Natural killer cell (primary cell): ENCODE measurements at regions not wholly inside any gene's neighbourhood (a gene's known extent, or its start where the extent isn't known, plus 50 kb on each side); places are given as distances from the start of the nearest gene placed in this dataset.

Experiments used
- ATAC-seq, 3 donors: fragments of 150-1000 bp in 2 of 3; fragments of 200-7000 bp in 1 of 3; cut with Tn5 transposase; 1 replicate in 1 of 3; 2 replicates in 2 of 3; pipeline ENCODE4 v1.10.0; 2021; ENCODE audit warnings: mild to moderate bottlenecking in 2 of 3, moderate library complexity in 2 of 3
- DNase-seq, 2 donors: peaks; one replicate each; pipeline versions ENCODE4 v3.0.0 to v3.0.0-alpha.2; 2013 to 2021; ENCODE audit warnings: mixed read lengths in 1 of 2
- H3K27ac ChIP-seq: one replicate; pipeline ENCODE4 v1.5.1; 2013; ENCODE audit warnings: mild to moderate bottlenecking, low read length
- H3K27me3 ChIP-seq: one replicate; pipeline ENCODE4 v1.6.1; 2013; ENCODE audit warnings: low read length; ENCODE audit not compliant: control insufficient read depth, insufficient read depth
- H3K36me3 ChIP-seq: one replicate; pipeline ENCODE4 v1.6.1; 2013; ENCODE audit warnings: low read length; ENCODE audit not compliant: control insufficient read depth, insufficient read depth
- H3K4me1 ChIP-seq: one replicate; pipeline ENCODE4 v1.6.1; 2013; ENCODE audit warnings: low read length; ENCODE audit not compliant: control insufficient read depth, insufficient read depth
- H3K4me3 ChIP-seq: one replicate; pipeline ENCODE4 v1.5.1; 2013; ENCODE audit warnings: low read length
- H3K9me3 ChIP-seq: one replicate; pipeline ENCODE4 v1.6.1; 2013; ENCODE audit warnings: low read length; ENCODE audit not compliant: control insufficient read depth, insufficient read depth
- H3K27ac Mint-ChIP-seq, 2 donors: one replicate each; pipeline ENCODE4 v1.8.0; 2022; ENCODE audit warnings: mild to moderate bottlenecking in 2 of 2, mixed read lengths in 2 of 2, moderate library complexity in 1 of 2
- H3K27me3 Mint-ChIP-seq, 2 donors: one replicate each; pipeline ENCODE4 v1.8.0; 2022; ENCODE audit warnings: low read depth in 2 of 2, mixed read lengths in 2 of 2
- H3K36me3 Mint-ChIP-seq: one replicate; pipeline ENCODE4 v1.8.0; 2022; ENCODE audit warnings: mixed read lengths
- H3K4me1 Mint-ChIP-seq, 2 donors: one replicate each; pipeline ENCODE4 v1.8.0; 2022; ENCODE audit warnings: mixed read lengths in 2 of 2
- H3K4me3 Mint-ChIP-seq: one replicate; pipeline ENCODE4 v1.8.0; 2022; ENCODE audit warnings: mild to moderate bottlenecking, moderate library complexity, mixed read lengths
- H3K9me3 Mint-ChIP-seq, 2 donors: one replicate each; pipeline ENCODE4 v1.8.0; 2022; ENCODE audit warnings: mixed read lengths in 2 of 2
- WGBS: methylation state at CpG from one replicate; pipeline ENCODE4 v1.1.7; 2013; ENCODE audit warnings: missing lambda C conversion rate; ENCODE audit not compliant: insufficient coverage; 5-methylcytosine and 5-hydroxymethylcytosine counted together
- intact Hi-C: fragments of 100-400 bp; cut with micrococcal nuclease; formaldehyde crosslinking; loops from one replicate; pipeline ENCODE4 v1.14.2; 2022
- TF ChIP-seq, protein P1 (sequence below): fragments of 200-600 bp; IDR thresholded peaks from one replicate; pipeline ENCODE4 v1.8.0; 2022; ENCODE audit warnings: antibody characterized with exemption

DNA sequence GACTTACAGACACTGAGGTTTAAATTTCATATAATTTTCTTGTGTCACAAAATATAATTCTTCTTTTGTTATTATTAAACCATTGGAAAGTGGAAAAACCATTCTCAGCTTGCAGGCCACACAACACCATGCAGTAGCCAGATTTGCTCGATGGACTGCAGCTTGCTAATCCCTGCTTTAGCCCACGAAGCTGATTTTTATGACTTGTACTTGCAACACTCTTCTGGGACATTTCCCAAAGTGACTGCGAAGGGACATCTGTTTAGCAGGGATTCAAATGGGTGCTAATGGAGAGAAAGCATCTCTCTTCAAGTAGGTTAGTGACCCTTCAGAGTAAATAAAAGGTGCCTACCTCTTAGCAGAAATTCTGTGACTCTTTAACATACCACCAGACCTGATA is 304.6 kb upstream of the ZFP64 start:
- H3K4me3 Mint-ChIP-seq = no peak overlapping the region
- H3K36me3 Mint-ChIP-seq = no peaks in the 10 kb centered on the region
- peaks cover 23 to 51% of the 10 kb centered on the region in 2 donors for H3K27me3 Mint-ChIP-seq
- no peak overlapping the region for H3K27ac Mint-ChIP-seq
- H3K4me1 Mint-ChIP-seq = peaks cover 0 to 5% of the 10 kb centered on the region in 2 donors
- TF ChIP-seq, protein P1, sequence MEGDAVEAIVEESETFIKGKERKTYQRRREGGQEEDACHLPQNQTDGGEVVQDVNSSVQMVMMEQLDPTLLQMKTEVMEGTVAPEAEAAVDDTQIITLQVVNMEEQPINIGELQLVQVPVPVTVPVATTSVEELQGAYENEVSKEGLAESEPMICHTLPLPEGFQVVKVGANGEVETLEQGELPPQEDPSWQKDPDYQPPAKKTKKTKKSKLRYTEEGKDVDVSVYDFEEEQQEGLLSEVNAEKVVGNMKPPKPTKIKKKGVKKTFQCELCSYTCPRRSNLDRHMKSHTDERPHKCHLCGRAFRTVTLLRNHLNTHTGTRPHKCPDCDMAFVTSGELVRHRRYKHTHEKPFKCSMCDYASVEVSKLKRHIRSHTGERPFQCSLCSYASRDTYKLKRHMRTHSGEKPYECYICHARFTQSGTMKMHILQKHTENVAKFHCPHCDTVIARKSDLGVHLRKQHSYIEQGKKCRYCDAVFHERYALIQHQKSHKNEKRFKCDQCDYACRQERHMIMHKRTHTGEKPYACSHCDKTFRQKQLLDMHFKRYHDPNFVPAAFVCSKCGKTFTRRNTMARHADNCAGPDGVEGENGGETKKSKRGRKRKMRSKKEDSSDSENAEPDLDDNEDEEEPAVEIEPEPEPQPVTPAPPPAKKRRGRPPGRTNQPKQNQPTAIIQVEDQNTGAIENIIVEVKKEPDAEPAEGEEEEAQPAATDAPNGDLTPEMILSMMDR = no peak
- Histone ChIP-seq H3K27me3 (no peaks in the 10 kb centered on the region), H3K4me3 (no peak overlapping the region), H3K4me1 (no peaks in the 10 kb centered on the region), H3K27ac (no peak overlapping the region), H3K9me3 (no peaks in the 10 kb centered on the region), H3K36me3 (no peaks in the 10 kb centered on the region)
- ATAC-seq (no peak), DNase-seq (no peak)
- 93% methylated on average over 3 of the region's 3 CpGs for WGBS
- intact Hi-C loops = no loop called here
- no peaks in the 10 kb centered on the region for H3K9me3 Mint-ChIP-seq

DNA sequence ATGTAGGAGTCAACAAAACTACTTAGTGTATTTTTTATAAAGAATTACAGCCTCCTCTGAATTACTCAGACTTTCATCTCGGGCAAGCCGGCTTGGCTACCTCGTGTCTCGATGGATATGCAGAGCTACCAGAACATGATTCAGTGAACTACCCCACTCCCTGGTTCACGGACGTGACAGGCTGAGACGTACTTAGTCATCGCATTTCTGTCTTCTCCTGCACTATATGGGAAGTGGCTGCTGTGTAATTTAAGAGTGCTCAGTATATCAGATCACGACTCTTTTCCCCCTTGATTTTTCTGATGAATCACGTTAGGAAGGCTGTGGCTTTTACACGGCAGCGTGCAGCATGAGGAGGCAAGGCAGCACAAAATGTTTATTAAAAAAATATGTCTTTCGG is 302.7 kb upstream of the ZFP64 start:
- ATAC-seq (peak in 2 of 3 donors; percentile 49 to 58), DNase-seq (peak in 1 of 2 donors; percentile 32)
- Mint-ChIP-seq H3K4me3 (no peak overlapping the region), H3K27ac (no peak overlapping the region), H3K4me1 (peaks cover 0 to 5% of the 10 kb centered on the region in 2 donors), H3K36me3 (no peaks in the 10 kb centered on the region), H3K27me3 (peaks cover 26 to 39% of the 10 kb centered on the region in 2 donors), H3K9me3 (peaks cover 0 to 2% of the 10 kb centered on the region in 2 donors)
- H3K4me3 ChIP-seq = no peak overlapping the region
- H3K36me3 ChIP-seq = no peaks in the 10 kb centered on the region
- TF ChIP-seq, protein P1 = no peak
- H3K27ac ChIP-seq = no peak overlapping the region
- H3K9me3 ChIP-seq = no peaks in the 10 kb centered on the region
- H3K4me1 ChIP-seq = no peaks in the 10 kb centered on the region
- intact Hi-C loops = no loop called here
- WGBS = 3% methylated on average over 13 of the region's 13 CpGs
- H3K27me3 ChIP-seq = no peaks in the 10 kb centered on the region

DNA sequence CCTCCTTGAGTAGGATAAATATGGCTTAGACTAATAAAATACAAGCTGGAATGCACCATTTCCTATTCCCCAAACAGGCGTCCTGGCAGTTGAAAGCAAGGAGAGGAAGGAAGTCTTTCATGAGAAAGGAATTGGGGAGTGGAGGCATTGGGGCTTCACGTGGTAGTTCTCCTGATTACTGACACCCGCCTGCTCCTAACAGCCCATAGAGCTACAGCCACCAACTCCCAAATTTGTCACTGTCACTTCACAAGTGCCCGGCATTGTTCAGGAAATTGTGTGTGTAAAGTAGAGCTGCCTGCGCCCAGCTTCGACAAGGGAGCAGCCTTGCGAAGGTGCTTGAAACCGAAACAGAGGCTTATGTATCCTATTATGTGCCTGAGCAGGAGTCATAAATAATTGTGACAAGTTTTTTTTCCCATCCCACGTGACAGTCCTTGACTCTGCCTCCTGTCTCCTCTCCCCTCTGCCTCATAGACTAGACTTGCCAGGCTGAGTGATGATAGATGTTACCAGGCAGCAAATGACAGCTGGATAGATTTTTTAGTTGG is 301.7 kb upstream of the ZFP64 start:
- Mint-ChIP-seq H3K27ac (no peak overlapping the region), H3K4me3 (no peak overlapping the region), H3K27me3 (peaks cover 26 to 39% of the 10 kb centered on the region in 2 donors), H3K4me1 (peaks cover 0 to 5% of the 10 kb centered on the region in 2 donors), H3K36me3 (no peaks in the 10 kb centered on the region), H3K9me3 (peaks cover 0 to 2% of the 10 kb centered on the region in 2 donors)
- H3K4me3 ChIP-seq = no peak overlapping the region
- WGBS = 0% methylated on average over 8 of the region's 9 CpGs
- H3K27me3 ChIP-seq = no peaks in the 10 kb centered on the region
- no peaks in the 10 kb centered on the region for H3K9me3 ChIP-seq
- H3K4me1 ChIP-seq = no peaks in the 10 kb centered on the region
- H3K27ac ChIP-seq = no peak overlapping the region
- intact Hi-C loops = no loop called here
- ATAC-seq = peak; percentile 27 to 37 (median 34)
- peak in 1 of 2 donors; percentile 24 for DNase-seq
- TF ChIP-seq, protein P1 = no peak
- H3K36me3 ChIP-seq = no peaks in the 10 kb centered on the region
